Stimulated activated effector memory CD8-positive, alpha-beta T cell treated with anti-CD3 and anti-CD28 coated beads, Interleukin-12 subunit alpha, Interleukin-12 subunit beta, amount 100 ng/mL, for 72 hours (primary cell): ENCODE measurements at regions not wholly inside any gene's neighbourhood (a gene's known extent, or its start where the extent isn't known, plus 50 kb on each side); places are given as distances from the start of the nearest gene placed in this dataset.

Source experiments
- ATAC-seq: fragments of 150-1000 bp; cut with Tn5 transposase; 2 replicates; pipeline ENCODE4 v1.10.0; 2021
- DNase-seq, 2 donors: peaks; one replicate each; pipeline ENCODE4 v3.0.0; 2021 to 2022; ENCODE audit warnings: low spot score in 2 of 2
- H3K27ac Mint-ChIP-seq: one replicate; pipeline ENCODE4 v1.8.0; 2022; ENCODE audit warnings: mild to moderate bottlenecking, mixed read lengths
- H3K36me3 Mint-ChIP-seq: one replicate; pipeline ENCODE4 v1.8.0; 2022; ENCODE audit warnings: mild to moderate bottlenecking, mixed read lengths
- H3K4me1 Mint-ChIP-seq: one replicate; pipeline ENCODE4 v1.8.0; 2022; ENCODE audit warnings: mixed read lengths
- H3K4me3 Mint-ChIP-seq: one replicate; pipeline ENCODE4 v1.8.0; 2022; ENCODE audit warnings: mild to moderate bottlenecking, mixed read lengths
- H3K9me3 Mint-ChIP-seq: one replicate; pipeline ENCODE4 v1.8.0; 2022; ENCODE audit warnings: mixed read lengths

DNA sequence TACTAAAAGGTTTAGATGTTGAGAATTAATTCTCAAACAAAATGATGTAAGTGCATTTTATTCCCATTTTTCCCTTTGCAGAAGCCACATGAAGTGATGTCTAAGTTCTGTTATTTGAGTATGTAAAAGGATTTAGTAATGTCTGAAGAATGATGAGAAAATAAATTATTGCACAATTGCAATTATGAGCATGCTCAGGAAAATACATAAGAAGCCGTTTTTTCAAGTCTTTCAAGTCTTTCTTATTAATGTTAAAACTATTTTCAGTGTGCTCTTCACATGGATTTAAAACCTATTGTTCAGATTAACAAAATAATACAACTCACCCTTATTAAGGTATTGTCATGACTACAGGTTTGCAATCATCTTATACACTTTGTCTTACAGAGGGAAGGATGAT lies 331.4 kb upstream of the NETO1 start:
- no peak overlapping the region for H3K27ac Mint-ChIP-seq
- H3K4me3 Mint-ChIP-seq, result no peak overlapping the region
- no peak for DNase-seq

DNA sequence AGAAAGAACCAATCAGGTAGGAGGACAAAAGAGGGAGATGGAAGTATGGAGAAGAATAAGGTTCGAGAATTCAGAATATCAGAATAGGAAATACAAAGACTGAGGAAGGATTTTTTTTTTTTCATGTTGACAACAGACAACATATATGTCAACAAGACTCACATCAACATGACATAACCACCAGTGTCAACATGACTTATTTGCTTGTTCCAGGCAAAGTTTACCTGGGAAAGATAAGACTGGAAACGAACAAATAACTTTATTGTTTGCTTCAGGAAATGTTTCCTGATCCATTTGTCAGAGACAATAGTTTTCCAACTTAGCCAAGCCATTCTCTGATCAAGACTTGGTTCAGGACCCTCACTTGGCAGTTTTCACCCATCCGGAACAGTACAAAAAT lies 321.9 kb upstream of the NETO1 start:
- Mint-ChIP-seq H3K4me3 (no peak overlapping the region), H3K4me1 (no peaks in the 10 kb centered on the region), H3K9me3 (peaks cover 17% of the 10 kb centered on the region), H3K36me3 (no peaks in the 10 kb centered on the region), H3K27ac (no peak overlapping the region)
- ATAC-seq, result no peak
- no peak for DNase-seq

More for the DNA sequence above, 331.4 kb upstream of the NETO1 start:
- Mint-ChIP-seq H3K4me1 (no peaks in the 10 kb centered on the region), H3K9me3 (peaks cover 3% of the 10 kb centered on the region), H3K36me3 (no peaks in the 10 kb centered on the region)
- ATAC-seq, result no peak

- Mint-ChIP-seq H3K4me1 (no peaks in the 10 kb centered on the region), H3K27ac (no peak overlapping the region), H3K4me3 (no peak overlapping the region), H3K9me3 (peaks cover 6% of the 10 kb centered on the region), H3K36me3 (no peaks in the 10 kb centered on the region)
- no peak for ATAC-seq
- DNase-seq, result no peak
Measured at GRCh38 chr18:73168236-73168635, 300.4 kb upstream of the NETO1 start.

- Mint-ChIP-seq H3K4me3 (no peak overlapping the region), H3K9me3 (peaks cover 4% of the 10 kb centered on the region), H3K27ac (no peak overlapping the region), H3K4me1 (no peaks in the 10 kb centered on the region), H3K36me3 (no peaks in the 10 kb centered on the region)
- ATAC-seq, result no peak
- DNase-seq, result no peak
Measured at GRCh38 chr18:73164430-73164829, 296.6 kb upstream of the NETO1 start.

GRCh38 chr18:73163236-73163635 lies 295.4 kb upstream of the NETO1 start:
- Mint-ChIP-seq H3K27ac (no peak overlapping the region), H3K4me3 (no peak overlapping the region), H3K4me1 (no peaks in the 10 kb centered on the region), H3K36me3 (no peaks in the 10 kb centered on the region), H3K9me3 (peaks cover 7% of the 10 kb centered on the region)
- no peak for DNase-seq
- ATAC-seq, result no peak

GRCh38 chr18:73156117-73156516 lies 288.3 kb upstream of the NETO1 start:
- H3K27ac Mint-ChIP-seq, result no peak overlapping the region
- DNase-seq, result no peak
- ATAC-seq, result no peak
- H3K4me3 Mint-ChIP-seq, result no peak overlapping the region
- H3K36me3 Mint-ChIP-seq, result no peaks in the 10 kb centered on the region
- H3K4me1 Mint-ChIP-seq, result no peaks in the 10 kb centered on the region
- peaks cover 17% of the 10 kb centered on the region for H3K9me3 Mint-ChIP-seq

DNA sequence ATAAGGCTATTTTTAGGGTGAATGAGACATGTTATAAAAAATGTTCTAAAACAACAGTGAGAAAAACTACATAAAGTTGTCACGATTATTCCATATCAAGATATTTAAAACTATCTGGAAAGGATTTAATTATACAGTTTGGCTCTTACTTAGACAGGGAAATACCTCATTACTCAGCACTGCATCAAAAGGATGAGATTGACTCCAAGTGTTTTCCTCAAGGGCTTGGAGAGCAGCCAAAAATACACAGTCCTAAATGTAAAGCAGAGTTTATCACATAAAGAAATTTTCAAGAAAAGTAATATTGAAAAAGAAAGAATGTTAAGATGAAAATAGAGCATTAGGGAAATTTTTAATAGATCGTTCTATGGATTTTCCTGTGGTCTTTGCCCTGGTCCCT lies 285.5 kb upstream of the NETO1 start:
- ATAC-seq (no peak), DNase-seq (no peak)
- Mint-ChIP-seq H3K9me3 (peaks cover 16% of the 10 kb centered on the region), H3K36me3 (no peaks in the 10 kb centered on the region), H3K4me1 (no peaks in the 10 kb centered on the region), H3K4me3 (no peak overlapping the region), H3K27ac (no peak overlapping the region)

- no peak overlapping the region for H3K4me3 Mint-ChIP-seq
- H3K9me3 Mint-ChIP-seq, result peaks cover 21% of the 10 kb centered on the region
- no peaks in the 10 kb centered on the region for H3K4me1 Mint-ChIP-seq
- ATAC-seq (no peak), DNase-seq (no peak)
- no peaks in the 10 kb centered on the region for H3K36me3 Mint-ChIP-seq
- no peak overlapping the region for H3K27ac Mint-ChIP-seq
Measured at GRCh38 chr18:73151086-73151485, 283.3 kb upstream of the NETO1 start.

GRCh38 chr18:73150199-73150598 lies 282.4 kb upstream of the NETO1 start:
- Mint-ChIP-seq H3K4me1 (no peaks in the 10 kb centered on the region), H3K27ac (no peak overlapping the region), H3K9me3 (peaks cover 16% of the 10 kb centered on the region), H3K36me3 (no peaks in the 10 kb centered on the region), H3K4me3 (no peak overlapping the region)
- no peak for DNase-seq
- ATAC-seq, result no peak

DNA sequence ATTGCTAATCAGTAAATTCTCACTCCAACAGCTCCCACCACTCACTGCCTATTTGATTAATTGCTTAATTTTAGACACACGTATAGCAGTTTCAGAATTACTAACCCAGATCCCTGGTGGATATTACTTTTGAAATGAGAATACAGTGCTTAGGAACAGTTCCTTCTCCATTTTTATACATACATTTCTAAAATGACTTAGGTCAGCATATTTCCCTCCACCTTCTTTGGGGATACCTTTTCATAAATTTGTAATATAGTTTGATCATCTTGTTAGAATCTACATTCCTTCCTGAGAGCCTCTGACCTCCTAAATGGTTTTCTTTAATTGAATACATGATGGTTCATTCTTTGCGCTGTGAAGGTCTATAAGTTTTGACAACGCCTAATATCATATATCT lies 279.8 kb upstream of the NETO1 start:
- no peak overlapping the region for H3K27ac Mint-ChIP-seq
- DNase-seq (no peak), ATAC-seq (no peak)

DNA sequence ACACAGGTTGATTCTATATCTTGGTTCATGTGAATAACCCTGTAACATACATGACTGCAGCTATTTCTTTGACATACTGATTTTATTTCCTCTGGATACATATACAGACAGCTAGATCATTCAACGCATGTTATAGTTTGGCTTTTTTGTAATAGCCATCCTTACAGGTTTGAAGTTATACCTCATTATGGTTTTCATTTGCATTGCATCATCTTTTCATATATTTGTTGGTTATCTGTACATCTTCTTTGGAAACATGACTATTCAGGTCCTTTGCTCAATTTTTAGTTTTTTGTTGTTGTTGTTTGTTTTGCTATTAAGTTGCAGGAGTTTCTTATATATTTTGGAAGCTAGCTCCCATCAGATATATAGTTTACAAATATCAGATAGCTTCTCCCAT lies 276.2 kb upstream of the NETO1 start:
- peaks cover 13% of the 10 kb centered on the region for H3K9me3 Mint-ChIP-seq
- H3K27ac Mint-ChIP-seq, result no peak overlapping the region
- no peaks in the 10 kb centered on the region for H3K4me1 Mint-ChIP-seq
- DNase-seq, result no peak
- no peaks in the 10 kb centered on the region for H3K36me3 Mint-ChIP-seq
- no peak for ATAC-seq
- no peak overlapping the region for H3K4me3 Mint-ChIP-seq

More for the DNA sequence above, 279.8 kb upstream of the NETO1 start:
- Mint-ChIP-seq H3K4me1 (no peaks in the 10 kb centered on the region), H3K36me3 (no peaks in the 10 kb centered on the region), H3K9me3 (peaks cover 12% of the 10 kb centered on the region), H3K4me3 (no peak overlapping the region)

GRCh38 chr18:73136134-73136533 lies 268.3 kb upstream of the NETO1 start:
- H3K9me3 Mint-ChIP-seq, result peaks cover 7% of the 10 kb centered on the region
- DNase-seq (no peak), ATAC-seq (no peak)
- H3K27ac Mint-ChIP-seq, result no peak overlapping the region
- H3K4me3 Mint-ChIP-seq, result no peak overlapping the region
- H3K36me3 Mint-ChIP-seq, result no peaks in the 10 kb centered on the region
- H3K4me1 Mint-ChIP-seq, result no peaks in the 10 kb centered on the region

- no peak for DNase-seq
- Mint-ChIP-seq H3K4me1 (no peaks in the 10 kb centered on the region), H3K27ac (no peak overlapping the region), H3K9me3 (peaks cover 21% of the 10 kb centered on the region), H3K36me3 (no peaks in the 10 kb centered on the region), H3K4me3 (no peak overlapping the region)
- no peak for ATAC-seq
Measured at GRCh38 chr18:73124175-73124574, 256.4 kb upstream of the NETO1 start.

GRCh38 chr18:73121207-73121606 lies 253.4 kb upstream of the NETO1 start:
- H3K4me1 Mint-ChIP-seq, result no peaks in the 10 kb centered on the region
- ATAC-seq (no peak), DNase-seq (no peak)
- H3K36me3 Mint-ChIP-seq, result no peaks in the 10 kb centered on the region
- no peak overlapping the region for H3K4me3 Mint-ChIP-seq
- H3K27ac Mint-ChIP-seq, result no peak overlapping the region
- H3K9me3 Mint-ChIP-seq, result peaks cover 15% of the 10 kb centered on the region

DNA sequence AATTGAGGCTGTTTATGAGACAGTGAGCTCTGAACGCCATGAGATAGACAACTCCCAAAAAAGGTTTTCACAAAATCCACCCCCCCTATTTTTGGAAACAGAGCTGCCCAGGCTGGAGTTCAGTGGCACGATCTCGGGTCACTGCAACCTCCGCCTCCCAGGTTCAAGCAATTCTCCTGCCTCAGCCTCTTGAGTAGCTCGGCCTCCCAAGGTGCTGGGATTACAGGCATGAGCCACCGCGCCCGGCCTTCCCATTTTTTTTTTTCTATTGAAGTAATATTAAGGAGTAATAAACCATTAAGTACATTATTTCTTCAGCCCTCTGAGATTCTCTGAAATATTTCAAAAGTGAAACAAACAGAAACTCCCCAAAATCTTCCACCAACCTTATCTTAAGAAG lies 252.8 kb upstream of the NETO1 start:
- Mint-ChIP-seq H3K4me3 (no peak overlapping the region), H3K9me3 (peaks cover 15% of the 10 kb centered on the region), H3K4me1 (no peaks in the 10 kb centered on the region), H3K27ac (no peak overlapping the region), H3K36me3 (no peaks in the 10 kb centered on the region)
- ATAC-seq (no peak), DNase-seq (no peak)

GRCh38 chr18:73119574-73119973 lies 251.8 kb upstream of the NETO1 start:
- no peak overlapping the region for H3K27ac Mint-ChIP-seq
- no peaks in the 10 kb centered on the region for H3K4me1 Mint-ChIP-seq
- no peak overlapping the region for H3K4me3 Mint-ChIP-seq
- peaks cover 11% of the 10 kb centered on the region for H3K9me3 Mint-ChIP-seq
- DNase-seq (no peak), ATAC-seq (no peak)
- H3K36me3 Mint-ChIP-seq, result no peaks in the 10 kb centered on the region

GRCh38 chr18:73118121-73118816 lies 250.5 kb upstream of the NETO1 start:
- Mint-ChIP-seq H3K36me3 (no peaks in the 10 kb centered on the region), H3K9me3 (peaks cover 15% of the 10 kb centered on the region), H3K4me1 (no peaks in the 10 kb centered on the region), H3K4me3 (no peak overlapping the region), H3K27ac (no peak overlapping the region)
- DNase-seq (no peak), ATAC-seq (no peak)
